ENCODE measurements at regions not wholly inside any gene's neighbourhood (a gene's known extent, or its start where the extent isn't known, plus 50 kb on each side); places are given as distances from the start of the nearest gene placed in this dataset.

DNA sequence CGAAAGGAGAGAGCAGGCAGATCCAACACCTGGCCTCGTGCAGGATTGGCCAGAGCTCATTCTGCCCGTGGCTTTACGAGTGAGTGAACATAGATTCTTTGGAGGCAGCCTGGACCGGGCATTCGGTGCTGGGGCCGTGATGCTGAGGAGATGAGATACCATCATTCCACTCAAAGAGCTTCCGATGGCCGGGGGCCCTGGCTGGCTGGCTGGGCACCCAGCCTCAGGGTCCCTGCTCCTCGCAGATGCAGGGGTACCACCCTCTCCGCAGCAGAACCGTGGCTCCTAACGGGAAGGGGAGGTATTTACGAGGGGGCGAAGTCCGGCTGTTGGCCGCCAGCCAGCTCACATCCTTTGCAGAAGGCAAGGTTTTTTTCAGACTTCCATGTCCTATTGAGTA is 66.1 kb upstream of the FOXF1 start:
- Histone ChIP-seq H4K20me1 (ENCODE audit: control insufficient read depth, extremely low read depth, insufficient read depth, low read length) (no peaks in the 10 kb centered on the region), H3K36me3 (ENCODE audit: control insufficient read depth in 2 of 2, extremely low read depth in 1 of 2, insufficient read depth in 2 of 2, low read length in 2 of 2) (no peaks in the 10 kb centered on the region), H3K27ac (ENCODE audit: control insufficient read depth, insufficient read depth, low read length) (no peak overlapping the region), H2AFZ (ENCODE audit: control insufficient read depth, low read length) (no peak overlapping the region), H3K4me3 (ENCODE audit: control insufficient read depth in 2 of 3, extremely low read depth in 1 of 3, insufficient read depth in 2 of 3, low read depth in 1 of 3, low read length in 3 of 3) (no peak overlapping the region), H3K9me3 (ENCODE audit: control insufficient read depth, low read depth, low read length) (peaks cover 5% of the 10 kb centered on the region), H3K4me1 (ENCODE audit: control insufficient read depth, extremely low read depth, insufficient read depth, low read length) (no peaks in the 10 kb centered on the region), H3K79me2 (ENCODE audit: control insufficient read depth, insufficient read depth, low read length) (no peaks in the 10 kb centered on the region), H3K9me1 (ENCODE audit: control insufficient read depth, extremely low read depth, insufficient read depth, low read length) (no peaks in the 10 kb centered on the region), H3K9ac (ENCODE audit: control insufficient read depth, extremely low read depth, insufficient read depth, low read length) (no peak overlapping the region), H3K27me3 (ENCODE audit: control insufficient read depth, extremely low read depth, insufficient read depth, low read length) (no peaks in the 10 kb centered on the region), H3K4me2 (ENCODE audit: control insufficient read depth, extremely low read depth, insufficient read depth, low read depth, low read length) (no peak overlapping the region)
- DNase-seq (ENCODE audit: low read depth, low spot score), result no peak
- dilution Hi-C loops (cut with MboI; ENCODE audit: extremely low pct_ligation_motif_present, low sequenced_read_pairs), result no loop called here
- no peak for TF ChIP-seq EZH2 (IDR thresholded peaks at IDR 0.05; ENCODE audit: low read length)
- TF ChIP-seq, protein P1, sequence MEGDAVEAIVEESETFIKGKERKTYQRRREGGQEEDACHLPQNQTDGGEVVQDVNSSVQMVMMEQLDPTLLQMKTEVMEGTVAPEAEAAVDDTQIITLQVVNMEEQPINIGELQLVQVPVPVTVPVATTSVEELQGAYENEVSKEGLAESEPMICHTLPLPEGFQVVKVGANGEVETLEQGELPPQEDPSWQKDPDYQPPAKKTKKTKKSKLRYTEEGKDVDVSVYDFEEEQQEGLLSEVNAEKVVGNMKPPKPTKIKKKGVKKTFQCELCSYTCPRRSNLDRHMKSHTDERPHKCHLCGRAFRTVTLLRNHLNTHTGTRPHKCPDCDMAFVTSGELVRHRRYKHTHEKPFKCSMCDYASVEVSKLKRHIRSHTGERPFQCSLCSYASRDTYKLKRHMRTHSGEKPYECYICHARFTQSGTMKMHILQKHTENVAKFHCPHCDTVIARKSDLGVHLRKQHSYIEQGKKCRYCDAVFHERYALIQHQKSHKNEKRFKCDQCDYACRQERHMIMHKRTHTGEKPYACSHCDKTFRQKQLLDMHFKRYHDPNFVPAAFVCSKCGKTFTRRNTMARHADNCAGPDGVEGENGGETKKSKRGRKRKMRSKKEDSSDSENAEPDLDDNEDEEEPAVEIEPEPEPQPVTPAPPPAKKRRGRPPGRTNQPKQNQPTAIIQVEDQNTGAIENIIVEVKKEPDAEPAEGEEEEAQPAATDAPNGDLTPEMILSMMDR (optimal IDR thresholded peaks at IDR 0.05 in 1 of 3, IDR thresholded peaks at IDR 0.05 in 1 of 3, conservative IDR thresholded peaks at IDR 0.05 in 1 of 3; ENCODE audit: extremely low read depth in 1 of 3, insufficient read depth in 2 of 3, low read length in 3 of 3), result no peak
- no peak for FAIRE-seq

DNA sequence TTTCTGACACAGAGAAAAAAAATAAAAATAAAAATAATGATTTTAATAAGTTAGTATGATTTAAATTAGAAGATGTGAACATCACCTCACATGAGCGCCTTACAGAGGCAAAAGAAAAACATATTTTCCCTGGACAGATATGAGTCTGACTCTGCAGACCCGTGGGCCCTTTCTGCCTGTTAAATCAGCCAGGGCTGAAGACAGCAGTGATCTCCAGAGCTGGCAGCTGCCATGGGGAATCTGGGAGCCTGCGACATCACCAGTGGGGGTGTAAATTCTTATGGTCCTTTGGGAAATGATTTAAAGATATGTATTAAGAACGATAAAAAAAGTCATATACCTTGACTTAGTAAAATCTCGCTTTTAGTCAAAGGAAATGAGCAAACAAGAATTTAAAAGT is 65.7 kb upstream of the FOXF1 start:
- Histone ChIP-seq H3K27me3 (ENCODE audit: control insufficient read depth, extremely low read depth, insufficient read depth, low read length) (no peaks in the 10 kb centered on the region), H3K36me3 (ENCODE audit: control insufficient read depth in 2 of 2, extremely low read depth in 1 of 2, insufficient read depth in 2 of 2, low read length in 2 of 2) (no peaks in the 10 kb centered on the region), H3K4me3 (ENCODE audit: control insufficient read depth in 2 of 3, extremely low read depth in 1 of 3, insufficient read depth in 2 of 3, low read depth in 1 of 3, low read length in 3 of 3) (no peak overlapping the region), H3K9me3 (ENCODE audit: control insufficient read depth, low read depth, low read length) (peaks cover 5% of the 10 kb centered on the region), H3K4me1 (ENCODE audit: control insufficient read depth, extremely low read depth, insufficient read depth, low read length) (no peaks in the 10 kb centered on the region), H3K79me2 (ENCODE audit: control insufficient read depth, insufficient read depth, low read length) (no peaks in the 10 kb centered on the region), H4K20me1 (ENCODE audit: control insufficient read depth, extremely low read depth, insufficient read depth, low read length) (no peaks in the 10 kb centered on the region), H2AFZ (ENCODE audit: control insufficient read depth, low read length) (no peak overlapping the region), H3K27ac (ENCODE audit: control insufficient read depth, insufficient read depth, low read length) (no peak overlapping the region), H3K9ac (ENCODE audit: control insufficient read depth, extremely low read depth, insufficient read depth, low read length) (no peak overlapping the region), H3K9me1 (ENCODE audit: control insufficient read depth, extremely low read depth, insufficient read depth, low read length) (no peaks in the 10 kb centered on the region), H3K4me2 (ENCODE audit: control insufficient read depth, extremely low read depth, insufficient read depth, low read depth, low read length) (no peak overlapping the region)
- FAIRE-seq, result no peak
- no peak for DNase-seq (ENCODE audit: low read depth, low spot score)
- TF ChIP-seq, protein P1 (optimal IDR thresholded peaks at IDR 0.05 in 1 of 3, IDR thresholded peaks at IDR 0.05 in 1 of 3, conservative IDR thresholded peaks at IDR 0.05 in 1 of 3; ENCODE audit: extremely low read depth in 1 of 3, insufficient read depth in 2 of 3, low read length in 3 of 3), result no peak
- no peak for TF ChIP-seq EZH2 (IDR thresholded peaks at IDR 0.05; ENCODE audit: low read length)
- dilution Hi-C loops (cut with MboI; ENCODE audit: extremely low pct_ligation_motif_present, low sequenced_read_pairs), result no loop called here

All from keratinocyte (primary cell).